Fibroblast of villous mesenchyme (primary cell): ENCODE measurements at regions not wholly inside any gene's neighbourhood (a gene's known extent, or its start where the extent isn't known, plus 50 kb on each side); places are given as distances from the start of the nearest gene placed in this dataset.
A peak's percentile ranks its signal among the peaks of the same experiment; 100 is the strongest.

Experiments used
- DNase-seq: peaks from one replicate; pipeline ENCODE4 v3.0.0-alpha.2; 2010; ENCODE audit warnings: low read depth
- H3K4me3 ChIP-seq: 2 replicates; pipeline ENCODE4 v1.5.1; 2011; ENCODE audit warnings: low read depth, mild to moderate bottlenecking, low read length
- CTCF ChIP-seq: IDR thresholded peaks from 2 replicates; pipeline ENCODE4 v1.5.1; 2012; ENCODE audit warnings: low read depth, mild to moderate bottlenecking, low read length; ENCODE audit not compliant: insufficient read depth

DNA sequence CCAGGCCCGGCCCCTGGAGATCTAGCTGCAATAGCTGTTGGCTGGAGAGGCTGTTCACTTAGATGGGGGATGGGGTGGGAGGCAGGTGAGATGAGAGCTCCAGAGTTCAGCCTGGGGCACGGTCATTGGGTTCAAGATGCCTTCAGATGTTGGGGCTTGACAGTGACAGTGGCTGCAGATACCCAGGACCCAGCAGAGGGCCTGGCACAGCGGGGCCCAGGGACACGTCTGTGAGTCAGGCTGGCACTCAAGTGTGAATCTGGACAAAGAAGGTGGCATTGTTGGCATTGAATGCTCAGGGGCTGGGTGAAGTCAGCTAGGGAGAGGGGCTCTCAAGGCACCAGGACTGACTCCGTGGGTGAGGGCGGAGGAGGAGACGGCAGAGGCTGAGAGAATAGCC is 328.1 kb downstream of the SEC14L1 start:
- no peak for DNase-seq
- no peak overlapping the region for H3K4me3 ChIP-seq
- no peak for TF ChIP-seq CTCF

DNA sequence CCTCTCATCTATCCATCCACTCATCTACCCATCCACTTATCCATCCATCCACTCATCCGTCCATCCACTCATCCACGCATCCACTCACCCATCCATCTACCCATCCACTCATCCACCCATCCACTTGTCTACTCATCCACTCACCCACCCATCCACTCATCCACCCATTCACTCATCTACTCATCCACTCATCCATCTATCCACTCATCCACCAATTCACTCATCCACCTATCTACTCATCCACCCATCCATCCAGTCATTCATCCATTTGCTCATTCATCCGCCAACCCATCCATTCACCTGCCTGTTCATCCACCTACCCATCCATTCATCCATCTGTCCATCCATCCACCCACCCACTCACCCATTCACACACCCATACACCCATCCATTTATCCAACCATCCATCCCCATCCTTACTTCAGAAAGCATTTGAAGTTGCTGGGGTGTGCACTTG is 329.6 kb downstream of the SEC14L1 start:
- TF ChIP-seq CTCF, result no peak
- no peak overlapping the region for H3K4me3 ChIP-seq
- DNase-seq, result no peak

DNA sequence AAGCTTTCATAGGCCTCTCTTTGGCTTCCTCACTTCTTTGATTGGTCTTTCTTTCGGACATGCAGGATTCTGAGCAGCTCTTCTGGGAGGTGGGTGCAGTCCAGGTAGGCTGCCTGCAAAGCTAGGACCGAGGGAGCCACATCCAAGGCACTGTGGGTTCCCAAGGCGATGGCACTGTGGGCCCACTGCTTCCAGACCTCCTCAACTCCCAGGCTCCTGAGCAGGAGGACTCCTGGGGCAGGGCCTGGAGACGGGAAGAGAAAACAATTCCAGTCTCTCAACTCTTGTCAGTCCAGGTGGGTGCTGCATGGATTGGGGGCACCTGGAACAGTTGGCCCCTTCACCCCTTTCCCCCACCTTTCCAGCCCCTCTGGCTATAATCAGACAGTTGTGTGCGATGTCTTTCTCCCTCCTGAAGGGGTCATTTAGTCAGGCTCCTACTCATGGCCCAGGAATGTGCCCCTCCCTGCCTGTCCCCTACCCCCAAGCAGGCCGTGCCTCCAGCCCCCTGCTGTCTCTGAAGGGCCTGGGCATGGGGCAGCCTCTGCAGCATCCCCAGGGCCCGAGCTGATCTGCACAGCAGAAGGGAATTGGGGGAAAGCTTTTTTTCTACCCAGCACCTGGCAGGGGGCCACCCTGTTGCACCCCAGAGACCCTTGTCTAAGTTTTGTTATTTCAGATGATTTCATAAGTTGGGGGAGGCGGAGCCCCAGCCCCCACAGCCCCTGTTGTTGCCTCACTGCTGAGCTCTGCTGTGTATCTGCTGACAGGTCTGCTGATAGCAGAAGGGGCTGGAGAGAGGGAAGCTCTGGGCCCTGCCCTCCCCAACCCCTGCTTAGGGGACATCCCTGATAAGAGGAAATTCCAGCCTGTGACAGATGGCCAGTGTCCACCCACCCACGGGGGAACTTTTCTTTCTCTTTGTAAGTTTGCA is 330.3 kb downstream of the SEC14L1 start:
- H3K4me3 ChIP-seq, result peak overlapping the region; percentile 12
- peak; percentile 91 for DNase-seq
- TF ChIP-seq CTCF, result peak; percentile 8

GRCh38 chr17:77471984-77472461 is 331.3 kb downstream of the SEC14L1 start:
- TF ChIP-seq CTCF, result no peak
- H3K4me3 ChIP-seq, result peak overlapping the region; percentile 2
- peak; percentile 93 for DNase-seq

DNA sequence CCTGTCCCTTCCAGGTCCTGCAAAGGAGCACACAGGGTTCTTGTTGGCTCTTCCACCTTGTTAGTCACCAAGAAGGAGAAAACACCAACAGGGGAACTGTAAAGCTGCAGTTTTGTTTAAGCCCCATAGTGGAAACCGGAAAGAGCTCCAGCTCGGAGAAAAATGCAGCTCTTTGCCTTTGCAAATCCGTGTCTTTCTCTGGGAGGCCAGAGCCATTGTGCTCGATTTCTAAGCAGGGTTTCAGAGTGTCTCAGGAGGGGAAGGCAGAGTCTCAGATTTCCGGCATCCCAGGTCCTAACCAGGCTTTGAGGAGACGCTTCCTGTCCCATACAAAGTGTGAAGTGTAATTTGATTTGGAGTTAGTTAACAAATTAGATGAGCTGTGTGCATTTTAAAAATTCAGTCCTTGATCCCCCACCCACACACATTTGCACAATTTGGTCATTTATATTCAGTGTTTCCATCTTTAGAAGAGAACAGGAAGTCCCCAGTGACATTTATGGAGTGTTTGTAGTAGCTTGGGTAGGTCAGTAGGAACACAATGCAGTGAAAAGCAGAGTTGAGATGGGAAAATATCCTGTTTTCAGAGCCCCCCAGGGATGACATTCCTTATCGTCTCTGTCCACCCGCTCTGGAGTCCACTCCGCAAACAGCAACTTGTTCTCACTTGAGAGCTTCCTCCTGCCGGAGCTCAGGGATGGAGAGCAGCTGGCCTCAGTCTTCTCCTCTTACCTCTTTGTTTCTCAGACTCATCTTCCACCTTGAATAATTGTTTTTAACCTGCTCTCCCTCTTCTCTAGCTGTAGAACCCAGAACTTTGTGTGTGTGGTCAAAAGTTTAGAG is 331.9 kb downstream of the SEC14L1 start:
- H3K4me3 ChIP-seq, result peak overlapping the region; percentile 2
- peak; percentile 53 for DNase-seq
- no peak for TF ChIP-seq CTCF

DNA sequence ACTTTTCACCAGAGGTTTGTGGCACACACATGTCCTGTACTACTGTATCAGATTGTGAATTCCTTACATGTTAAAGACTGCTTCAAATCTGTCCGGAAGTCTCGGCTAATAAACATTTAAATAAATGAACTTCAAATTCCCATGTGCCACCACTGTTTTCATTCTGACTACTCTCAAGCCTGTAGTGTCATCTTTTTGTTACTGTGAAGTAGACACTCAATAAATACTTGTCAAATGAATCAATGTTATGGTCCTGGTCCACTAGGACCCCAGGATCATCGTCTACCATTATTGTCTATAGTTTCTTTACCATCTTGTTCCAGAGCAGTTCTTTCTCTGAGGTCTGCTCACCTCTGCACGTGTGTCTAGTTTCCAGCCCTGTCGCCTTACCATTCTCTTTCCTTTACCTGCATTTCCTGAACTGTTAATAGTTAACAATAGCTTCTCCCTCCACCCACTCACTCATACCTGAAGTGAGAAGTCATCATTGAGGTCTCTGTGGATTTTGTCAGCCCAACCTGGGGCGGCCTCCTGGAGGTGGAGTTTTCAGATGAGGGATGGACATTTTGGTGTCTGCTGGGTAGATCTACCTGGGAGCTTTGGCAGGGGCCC is 333.0 kb downstream of the SEC14L1 start:
- no peak for DNase-seq
- no peak for TF ChIP-seq CTCF
- no peak overlapping the region for H3K4me3 ChIP-seq
